GM12872 (cell line): ENCODE measurements at regions not wholly inside any gene's neighbourhood (a gene's known extent, or its start where the extent isn't known, plus 50 kb on each side); places are given as distances from the start of the nearest gene placed in this dataset.

Source experiments
- TF ChIP-seq, protein P1 (sequence below): IDR thresholded peaks from 3 replicates; pipeline ENCODE4 v1.5.1; 2011; ENCODE audit warnings: low read depth, mild to moderate bottlenecking, low read length, moderate library complexity; ENCODE audit not compliant: insufficient read depth

DNA sequence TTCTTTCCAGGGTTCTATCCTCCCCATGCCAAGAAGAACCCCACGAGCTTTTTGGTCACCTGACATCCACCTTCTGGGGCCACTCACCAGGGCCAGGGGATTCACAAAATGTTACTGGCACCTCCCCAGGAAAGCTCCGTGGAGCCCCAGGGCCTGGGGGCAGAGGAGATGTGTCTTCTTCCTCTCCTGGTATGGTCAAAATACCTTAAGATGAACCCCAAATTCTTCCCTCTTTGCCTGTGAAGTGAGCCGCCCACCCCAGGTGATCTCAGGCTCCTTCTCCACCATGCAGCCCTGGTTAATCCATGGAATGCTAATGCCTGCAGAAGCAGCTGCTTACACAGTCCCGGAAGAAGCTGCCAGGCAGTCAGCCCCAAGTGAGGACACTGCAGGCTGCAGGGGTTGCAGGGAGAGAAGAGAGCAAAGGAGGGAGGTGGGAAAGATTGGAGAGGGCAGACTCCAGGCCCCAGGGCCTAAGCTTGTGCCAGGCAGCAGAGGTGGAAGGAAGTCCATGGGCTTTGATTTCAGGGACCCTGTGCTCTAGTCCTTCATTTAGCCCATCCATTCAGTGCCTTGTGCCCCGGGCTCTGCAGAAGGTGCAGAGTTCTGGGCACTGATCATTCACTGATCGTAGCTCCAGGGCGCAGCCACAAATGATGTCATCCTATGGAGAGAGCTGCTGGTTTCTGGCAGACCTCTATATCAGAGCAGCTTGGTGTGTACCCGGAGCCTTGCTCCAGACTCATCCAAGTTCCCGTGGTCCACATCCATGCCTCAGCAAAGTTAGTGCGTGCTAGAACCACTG lies 127.9 kb upstream of the NECTIN1 start:
- TF ChIP-seq, protein P1, sequence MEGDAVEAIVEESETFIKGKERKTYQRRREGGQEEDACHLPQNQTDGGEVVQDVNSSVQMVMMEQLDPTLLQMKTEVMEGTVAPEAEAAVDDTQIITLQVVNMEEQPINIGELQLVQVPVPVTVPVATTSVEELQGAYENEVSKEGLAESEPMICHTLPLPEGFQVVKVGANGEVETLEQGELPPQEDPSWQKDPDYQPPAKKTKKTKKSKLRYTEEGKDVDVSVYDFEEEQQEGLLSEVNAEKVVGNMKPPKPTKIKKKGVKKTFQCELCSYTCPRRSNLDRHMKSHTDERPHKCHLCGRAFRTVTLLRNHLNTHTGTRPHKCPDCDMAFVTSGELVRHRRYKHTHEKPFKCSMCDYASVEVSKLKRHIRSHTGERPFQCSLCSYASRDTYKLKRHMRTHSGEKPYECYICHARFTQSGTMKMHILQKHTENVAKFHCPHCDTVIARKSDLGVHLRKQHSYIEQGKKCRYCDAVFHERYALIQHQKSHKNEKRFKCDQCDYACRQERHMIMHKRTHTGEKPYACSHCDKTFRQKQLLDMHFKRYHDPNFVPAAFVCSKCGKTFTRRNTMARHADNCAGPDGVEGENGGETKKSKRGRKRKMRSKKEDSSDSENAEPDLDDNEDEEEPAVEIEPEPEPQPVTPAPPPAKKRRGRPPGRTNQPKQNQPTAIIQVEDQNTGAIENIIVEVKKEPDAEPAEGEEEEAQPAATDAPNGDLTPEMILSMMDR = no peak

- TF ChIP-seq, protein P1 = no peak
Observed at GRCh38 chr11:119855066-119855465, 126.1 kb upstream of the NECTIN1 start.

GRCh38 chr11:119854521-119854920 lies 125.5 kb upstream of the NECTIN1 start:
- TF ChIP-seq, protein P1 = no peak

DNA sequence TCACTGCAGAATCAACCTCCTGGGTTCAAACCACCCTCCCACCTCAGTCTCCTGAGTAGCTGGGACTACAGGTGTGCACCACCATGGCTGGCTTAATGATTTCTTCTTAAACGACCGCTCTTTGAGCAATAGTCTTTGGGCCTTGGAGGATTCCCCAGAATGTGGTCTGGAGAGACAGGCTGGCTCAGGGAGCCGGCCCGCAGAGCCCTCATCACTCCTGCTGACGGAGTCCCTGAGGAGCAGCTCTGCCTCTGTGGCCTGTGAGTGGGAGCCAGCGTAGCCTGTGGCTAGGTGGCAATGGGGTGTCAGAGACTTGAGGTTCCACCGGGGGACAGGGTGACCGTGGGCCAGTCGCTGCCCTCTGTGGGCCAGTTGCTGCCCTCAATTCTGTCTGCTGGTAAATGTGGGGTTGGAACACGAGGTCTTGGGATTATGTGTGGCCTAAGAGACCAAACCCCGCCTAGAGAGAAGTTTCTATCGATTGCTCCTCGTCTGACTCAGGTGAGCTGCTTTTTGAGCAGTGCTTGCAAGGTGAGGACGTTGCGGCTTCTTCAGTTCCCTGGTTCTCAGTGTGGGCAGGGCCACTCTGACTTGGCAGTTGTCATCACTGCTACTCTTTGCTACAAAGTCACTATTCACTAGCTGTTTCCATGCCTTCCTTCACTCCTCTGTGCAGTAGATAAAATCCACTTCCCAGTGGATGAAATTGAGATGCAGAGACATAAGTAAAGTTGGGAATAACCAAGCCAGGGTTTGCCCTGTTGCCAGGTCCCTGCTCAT lies 124.8 kb upstream of the NECTIN1 start:
- TF ChIP-seq, protein P1 = no peak

- TF ChIP-seq, protein P1 = no peak
Observed at GRCh38 chr11:119852741-119853140, 123.7 kb upstream of the NECTIN1 start.

GRCh38 chr11:119850822-119851409 lies 121.9 kb upstream of the NECTIN1 start:
- TF ChIP-seq, protein P1 = no peak

DNA sequence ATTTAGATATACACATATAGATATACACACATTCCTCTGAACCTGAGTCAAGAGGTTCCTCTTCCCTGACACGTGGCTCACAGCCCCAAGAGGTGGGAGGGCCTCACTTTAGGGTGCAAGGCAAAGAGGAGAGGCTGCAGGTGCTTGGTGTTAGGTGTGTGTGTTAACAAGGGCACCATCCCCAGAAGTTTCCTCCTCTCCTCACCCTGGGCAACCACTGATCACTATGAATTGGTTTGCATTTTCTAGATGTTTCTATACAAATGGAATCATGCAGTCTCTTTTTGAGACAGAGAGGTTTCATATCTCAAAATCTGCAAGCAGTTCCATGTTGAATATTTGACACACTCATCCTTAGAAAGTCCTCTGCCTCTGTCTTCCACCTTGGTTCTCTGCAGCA lies 120.9 kb upstream of the NECTIN1 start:
- TF ChIP-seq, protein P1 = no peak
